NCI-H460 (cell line): ENCODE measurements at regions not wholly inside any gene's neighbourhood (a gene's known extent, or its start where the extent isn't known, plus 50 kb on each side); places are given as distances from the start of the nearest gene placed in this dataset.
A peak's percentile ranks its signal among the peaks of the same experiment; 100 is the strongest.

Experiments used
- DNase-seq: peaks from one replicate; pipeline ENCODE4 v3.0.0-alpha.2; 2016; ENCODE audit warnings: low read depth; ENCODE audit errors: extremely low read depth

- DNase-seq, result no peak
These were observed 199.2 kb downstream of the CD83 start for GRCh38 chr6:14316651-14317386.

GRCh38 chr6:14317387-14317970 lies 199.9 kb downstream of the CD83 start:
- DNase-seq, result no peak

DNA sequence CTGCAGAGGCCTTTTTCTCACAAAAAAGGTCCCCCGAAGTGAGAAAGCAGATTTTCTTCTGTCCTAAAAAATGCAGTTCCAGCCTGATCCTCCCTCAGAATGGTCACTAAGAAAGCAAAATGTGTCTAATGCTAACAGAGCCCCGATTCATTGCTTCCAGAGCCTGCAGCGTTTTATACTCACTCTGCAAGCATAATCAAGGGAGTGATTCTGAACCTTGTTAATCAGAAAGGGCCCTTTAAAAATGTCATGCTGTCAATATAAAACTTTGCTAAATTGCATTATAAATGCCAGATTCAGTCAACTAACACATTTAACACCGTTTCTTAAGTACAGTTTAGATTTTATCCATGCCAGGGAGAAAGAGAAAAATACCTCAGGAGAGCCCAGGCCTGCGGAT lies 202.8 kb downstream of the CD83 start:
- no peak for DNase-seq

- peak; percentile 2 for DNase-seq
These were observed 204.6 kb downstream of the CD83 start for GRCh38 chr6:14321992-14322772.

- no peak for DNase-seq
These were observed 205.3 kb downstream of the CD83 start for GRCh38 chr6:14322841-14323240.

GRCh38 chr6:14326774-14327173 lies 209.2 kb downstream of the CD83 start:
- no peak for DNase-seq

GRCh38 chr6:14328163-14328562 lies 210.6 kb downstream of the CD83 start:
- no peak for DNase-seq

- no peak for DNase-seq
These were observed 216.2 kb downstream of the CD83 start for GRCh38 chr6:14333556-14334305.

DNA sequence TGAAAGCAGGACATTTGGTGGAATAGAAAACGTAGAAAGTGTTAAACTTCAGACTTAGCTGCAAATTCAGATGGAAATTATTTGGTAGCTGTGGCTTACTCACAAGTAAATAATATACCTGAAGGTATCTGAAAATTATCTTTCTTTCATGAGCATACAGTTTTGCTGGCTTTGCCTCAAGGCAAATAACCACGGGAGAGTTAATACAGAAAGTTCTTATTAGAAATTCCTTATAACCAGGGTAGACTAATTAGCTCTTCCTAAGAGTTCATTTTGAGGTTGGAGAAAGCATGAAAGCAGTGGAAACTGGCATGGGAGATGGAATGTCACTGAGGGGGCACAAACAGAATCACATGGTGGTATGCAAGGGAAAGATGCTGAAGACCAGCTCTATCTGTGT lies 217.5 kb downstream of the CD83 start:
- DNase-seq, result no peak

- no peak for DNase-seq
These were observed 219.6 kb downstream of the CD83 start for GRCh38 chr6:14337152-14337551.

DNA sequence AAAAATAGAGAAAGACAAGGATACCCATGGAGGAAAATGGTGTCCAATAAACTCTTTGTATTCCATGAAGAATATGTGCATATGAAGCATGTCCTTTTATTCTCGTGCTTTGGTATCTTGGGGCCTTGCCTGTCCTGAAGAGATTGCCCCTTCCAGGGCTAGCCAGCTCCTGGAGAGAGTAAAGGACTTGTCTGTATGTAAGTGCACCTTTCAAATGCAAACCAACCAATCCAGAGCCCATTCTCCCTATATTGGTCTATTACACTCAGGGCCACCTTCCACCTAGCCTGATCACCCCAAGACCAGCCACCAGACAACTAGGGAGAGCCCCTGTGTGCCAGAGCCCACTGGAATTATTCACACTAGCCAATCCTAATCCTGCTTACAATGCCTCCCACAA lies 221.6 kb downstream of the CD83 start:
- DNase-seq, result no peak

- no peak for DNase-seq
These were observed 222.4 kb downstream of the CD83 start for GRCh38 chr6:14339711-14340584.

DNA sequence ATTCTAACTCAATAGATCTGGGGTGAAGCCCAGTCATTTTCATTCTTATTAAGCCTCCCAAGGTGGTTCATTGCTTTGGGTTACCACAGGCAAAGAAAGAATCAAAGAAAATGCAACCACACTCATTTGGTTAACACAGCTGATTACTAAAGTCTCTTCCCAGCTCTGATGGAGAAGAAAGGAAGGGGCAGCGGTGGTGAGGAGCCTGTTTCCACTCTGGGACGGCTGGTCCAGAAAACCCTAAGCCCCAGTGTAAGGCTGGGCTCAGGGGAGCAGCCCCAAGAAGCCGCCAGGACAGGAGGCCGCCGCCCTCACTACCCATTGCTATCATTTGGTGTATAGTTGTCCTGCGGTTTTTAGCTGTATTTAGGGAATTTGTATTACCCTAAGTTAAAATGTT lies 226.9 kb downstream of the CD83 start:
- DNase-seq, result no peak

DNA sequence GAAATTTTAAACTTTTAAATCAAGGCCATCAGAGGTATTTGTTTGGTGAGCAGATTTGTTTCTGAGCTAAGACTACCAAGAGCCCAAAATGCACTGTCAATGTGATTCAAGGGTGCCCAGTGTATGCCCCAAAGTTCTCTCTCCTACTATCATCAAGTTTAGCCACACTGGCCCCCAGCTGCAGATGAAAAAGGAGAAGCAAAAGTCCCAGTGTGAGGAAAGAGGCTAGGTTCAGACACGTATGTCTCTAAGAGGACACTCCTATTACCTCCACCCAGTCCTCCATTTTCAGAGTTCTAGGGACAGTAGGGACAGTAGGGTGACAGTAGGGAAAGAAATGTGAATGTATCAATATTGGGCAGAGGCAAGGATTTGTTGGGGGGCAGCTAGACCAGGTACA lies 230.8 kb downstream of the CD83 start:
- DNase-seq, result no peak

- no peak for DNase-seq
These were observed 231.9 kb downstream of the CD83 start for GRCh38 chr6:14349507-14349906.

- DNase-seq, result no peak
These were observed 232.6 kb downstream of the CD83 start for GRCh38 chr6:14350210-14350609.

GRCh38 chr6:14353281-14353680 lies 235.7 kb downstream of the CD83 start:
- DNase-seq, result no peak

- DNase-seq, result no peak
These were observed 236.2 kb downstream of the CD83 start for GRCh38 chr6:14353798-14354197.

DNA sequence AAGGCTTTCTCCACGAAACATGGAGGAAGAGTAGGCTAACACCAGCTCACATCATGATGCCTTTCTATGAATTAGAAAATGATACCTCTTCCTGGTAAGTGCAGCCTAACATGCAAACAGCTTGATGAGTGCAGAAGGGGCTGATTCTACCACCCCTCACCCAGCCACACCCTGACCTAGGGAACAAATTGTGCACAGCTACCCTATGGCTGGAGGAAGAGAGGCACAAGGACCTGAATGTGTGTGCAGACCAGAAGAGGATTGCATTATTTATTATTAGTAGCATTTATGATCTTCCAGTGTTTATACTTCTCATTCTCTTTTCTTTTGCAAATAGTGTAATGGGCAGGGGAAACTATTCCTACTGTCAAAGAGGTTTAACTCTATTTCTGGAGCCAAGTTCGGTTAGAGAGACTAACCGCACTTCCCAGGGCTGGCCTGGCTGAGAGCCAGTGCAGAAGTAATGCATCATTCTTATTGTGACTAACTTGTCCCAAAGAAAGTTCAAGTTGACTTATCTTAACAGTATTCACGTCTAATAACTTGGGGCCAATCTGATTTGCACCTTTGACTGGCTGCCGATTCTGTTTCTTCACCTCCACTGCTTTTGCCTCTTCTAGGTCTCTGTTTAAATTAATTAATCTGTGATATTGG lies 237.5 kb downstream of the CD83 start:
- DNase-seq, result no peak

DNA sequence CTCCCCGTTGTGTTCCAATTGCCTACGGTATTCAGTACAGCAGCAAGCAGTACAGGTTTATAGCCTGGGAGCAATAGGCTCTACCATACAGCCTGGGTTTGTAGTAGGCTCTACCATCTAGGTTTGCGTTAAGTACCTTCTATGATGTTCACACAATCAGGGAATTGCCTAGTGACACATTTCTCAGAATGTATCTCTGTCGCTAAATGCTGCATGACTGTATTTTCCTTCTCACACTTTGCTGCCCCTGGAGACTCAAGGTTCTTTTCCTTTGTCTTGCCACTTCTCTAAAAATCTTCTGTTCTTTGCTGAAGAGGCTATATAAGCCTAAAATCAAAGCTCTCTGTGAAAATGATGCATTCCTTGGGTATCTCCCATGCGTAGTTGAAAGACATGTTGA lies 241.9 kb downstream of the CD83 start:
- no peak for DNase-seq
